Hepatocyte (in vitro differentiated cells): ENCODE measurements at regions not wholly inside any gene's neighbourhood (a gene's known extent, or its start where the extent isn't known, plus 50 kb on each side); places are given as distances from the start of the nearest gene placed in this dataset.

ENCODE experiments used
- DNase-seq: peaks from one replicate; pipeline ENCODE4 v3.0.0-alpha.2; 2016; ENCODE audit warnings: low spot score
- H2AFZ ChIP-seq: fragments of 200-600 bp; sonication (generic); 2 replicates; pipeline ENCODE4 v1.6.0; 2016; ENCODE audit warnings: antibody characterized with exemption, mild to moderate bottlenecking
- H3K27ac ChIP-seq: fragments of 200-600 bp; sonication (generic); 2 replicates; pipeline ENCODE4 v1.5.1; 2016; ENCODE audit warnings: mild to moderate bottlenecking
- H3K27me3 ChIP-seq: fragments of 200-600 bp; sonication (generic); 2 replicates; pipeline ENCODE4 v1.6.1; 2016
- H3K36me3 ChIP-seq: fragments of 200-600 bp; sonication (generic); replicated peaks from 2 replicates; pipeline ENCODE4 v1.5.1; 2016; ENCODE audit warnings: low read depth; ENCODE audit not compliant: insufficient read depth
- H3K4me1 ChIP-seq: fragments of 200-600 bp; sonication (generic); 2 replicates; pipeline ENCODE4 v1.5.1; 2016; ENCODE audit warnings: mild to moderate bottlenecking, moderate library complexity; ENCODE audit not compliant: insufficient read depth
- H3K4me2 ChIP-seq: fragments of 200-600 bp; sonication (generic); 2 replicates; pipeline ENCODE4 v1.6.0; 2016
- H3K4me3 ChIP-seq: fragments of 200-600 bp; sonication (generic); 2 replicates; pipeline ENCODE4 v1.5.1; 2016; ENCODE audit warnings: mild to moderate bottlenecking
- H3K79me2 ChIP-seq: fragments of 200-600 bp; sonication (generic); 2 replicates; pipeline ENCODE4 v1.6.0; 2017; ENCODE audit warnings: mild to moderate bottlenecking
- H3K9me2 ChIP-seq: fragments of 200-600 bp; sonication (generic); replicated peaks from 2 replicates; pipeline ENCODE4 v1.6.0; 2017; ENCODE audit warnings: mild to moderate bottlenecking; ENCODE audit not compliant: insufficient read depth
- H3K9me3 ChIP-seq: fragments of 200-600 bp; sonication (generic); 2 replicates; pipeline ENCODE4 v1.5.1; 2016; ENCODE audit warnings: low read depth, mild to moderate bottlenecking
- H4K20me1 ChIP-seq: fragments of 200-600 bp; sonication (generic); 2 replicates; pipeline ENCODE4 v1.6.0; 2016; ENCODE audit warnings: mild to moderate bottlenecking; ENCODE audit not compliant: insufficient read depth, poor library complexity, severe bottlenecking
- CTCF ChIP-seq: fragments of 200-600 bp; sonication (generic); IDR thresholded peaks from 2 replicates; pipeline ENCODE4 v1.5.1; 2016; ENCODE audit warnings: antibody characterized with exemption, mild to moderate bottlenecking; ENCODE audit not compliant: poor library complexity
- EZH2 ChIP-seq: fragments of 200-600 bp; sonication (generic); IDR thresholded peaks from 2 replicates; pipeline ENCODE4 v1.6.1; 2016; ENCODE audit warnings: antibody characterized with exemption, mild to moderate bottlenecking, borderline replicate concordance
- EZH2phosphoT487 ChIP-seq: fragments of 200-600 bp; sonication (generic); IDR thresholded peaks from one replicate; pipeline ENCODE4 v1.6.1; 2018; ENCODE audit warnings: antibody characterized with exemption, mild to moderate bottlenecking, low read depth, moderate library complexity; ENCODE audit not compliant: unreplicated experiment, severe bottlenecking
- WGBS: methylation state at CpG from one replicate; pipeline ENCODE4 v1.1.6; 2016; ENCODE audit warnings: low lambda C conversion rate; ENCODE audit errors: missing lambda C conversion rate; 5-methylcytosine and 5-hydroxymethylcytosine counted together

- no peak for TF ChIP-seq CTCF
- TF ChIP-seq EZH2 = no peak
- TF ChIP-seq EZH2phosphoT487 = no peak
- 74% methylated on average over 2 of the region's 2 CpGs for WGBS
- no peak for DNase-seq
- no peaks in the 10 kb centered on the region for H4K20me1 ChIP-seq
- no peak overlapping the region for H3K4me3 ChIP-seq
- H3K4me2 ChIP-seq = no peak overlapping the region
- H3K27me3 ChIP-seq = no peaks in the 10 kb centered on the region
- H3K9me3 ChIP-seq = no peaks in the 10 kb centered on the region
- no peaks in the 10 kb centered on the region for H3K36me3 ChIP-seq
- H3K79me2 ChIP-seq = no peaks in the 10 kb centered on the region
- H3K27ac ChIP-seq = no peak overlapping the region
- H2AFZ ChIP-seq = no peak overlapping the region
- no peaks in the 10 kb centered on the region for H3K4me1 ChIP-seq
- H3K9me2 ChIP-seq = no peaks in the 10 kb centered on the region
Observed at GRCh38 chr3:182637350-182638110, 155.8 kb upstream of the ATP11B start.

- WGBS = 82% methylated on average over 3 of the region's 3 CpGs
- H2AFZ ChIP-seq = no peak overlapping the region
- no peak for TF ChIP-seq EZH2phosphoT487
- TF ChIP-seq EZH2 = no peak
Observed at GRCh38 chr3:182644013-182644412, 149.3 kb upstream of the ATP11B start.

DNA sequence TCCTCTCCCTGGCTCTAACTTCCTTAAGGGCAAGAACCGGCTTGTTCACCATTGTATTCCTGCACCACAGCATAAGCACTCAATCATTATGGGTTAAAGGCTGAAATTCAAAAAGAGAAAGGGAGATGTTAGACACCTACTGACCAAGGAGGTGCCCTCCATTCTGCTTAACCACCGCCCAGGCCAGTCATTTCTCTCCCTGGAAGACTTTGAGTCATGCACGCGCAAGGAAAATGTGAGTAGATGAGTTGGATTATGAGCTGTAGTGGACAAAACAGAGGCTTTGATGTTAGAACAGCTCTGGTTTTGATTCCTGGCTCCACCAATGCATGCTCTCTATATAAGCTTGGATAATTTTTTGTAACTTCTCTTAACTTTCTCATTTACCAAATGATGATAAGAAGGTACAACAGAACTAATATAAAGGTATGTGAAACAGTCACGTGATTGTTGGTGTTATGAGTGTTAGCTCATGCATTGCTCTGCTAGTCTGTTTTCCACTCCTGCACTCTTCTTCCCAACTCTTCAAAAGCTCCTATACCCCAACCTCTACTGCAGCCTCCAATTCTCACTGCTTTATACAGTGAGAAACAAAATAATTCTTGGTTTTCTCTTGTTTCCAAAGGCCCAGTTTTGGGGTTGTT lies 148.4 kb upstream of the ATP11B start:
- Histone ChIP-seq H3K4me1 (no peaks in the 10 kb centered on the region), H3K27ac (no peak overlapping the region), H3K27me3 (no peaks in the 10 kb centered on the region), H2AFZ (no peak overlapping the region), H3K36me3 (no peaks in the 10 kb centered on the region), H3K9me3 (no peaks in the 10 kb centered on the region), H3K79me2 (no peaks in the 10 kb centered on the region), H4K20me1 (no peaks in the 10 kb centered on the region), H3K4me3 (no peak overlapping the region), H3K9me2 (no peaks in the 10 kb centered on the region), H3K4me2 (no peak overlapping the region)
- 82% methylated on average over 5 of the region's 5 CpGs for WGBS
- no peak for DNase-seq
- TF ChIP-seq EZH2 (no peak), EZH2phosphoT487 (no peak), CTCF (no peak)

More at GRCh38 chr3:182644013-182644412, 149.3 kb upstream of the ATP11B start:
- no peak overlapping the region for H3K4me3 ChIP-seq
- H3K27ac ChIP-seq = no peak overlapping the region
- no peaks in the 10 kb centered on the region for H3K9me3 ChIP-seq
- no peaks in the 10 kb centered on the region for H3K9me2 ChIP-seq
- H3K4me1 ChIP-seq = no peaks in the 10 kb centered on the region
- H4K20me1 ChIP-seq = no peaks in the 10 kb centered on the region
- H3K4me2 ChIP-seq = no peak overlapping the region
- H3K27me3 ChIP-seq = no peaks in the 10 kb centered on the region
- H3K79me2 ChIP-seq = no peaks in the 10 kb centered on the region
- DNase-seq = no peak
- no peaks in the 10 kb centered on the region for H3K36me3 ChIP-seq

GRCh38 chr3:182650568-182651128 lies 142.7 kb upstream of the ATP11B start:
- Histone ChIP-seq H3K9me3 (no peaks in the 10 kb centered on the region), H2AFZ (no peak overlapping the region), H3K4me3 (no peak overlapping the region), H3K4me2 (no peak overlapping the region), H3K27ac (peak overlapping the region; percentile 35), H3K4me1 (peaks cover 4% of the 10 kb centered on the region), H3K9me2 (no peaks in the 10 kb centered on the region), H3K27me3 (no peaks in the 10 kb centered on the region), H4K20me1 (no peaks in the 10 kb centered on the region), H3K36me3 (no peaks in the 10 kb centered on the region), H3K79me2 (no peaks in the 10 kb centered on the region)
- TF ChIP-seq EZH2 (no peak), EZH2phosphoT487 (no peak), CTCF (no peak)
- WGBS = 91% methylated on average over 3 of the region's 3 CpGs
- no peak for DNase-seq
